Heart right ventricle (tissue), 16 donors: ENCODE measurements at regions not wholly inside any gene's neighbourhood (a gene's known extent, or its start where the extent isn't known, plus 50 kb on each side); places are given as distances from the start of the nearest gene placed in this dataset.

Experiments
- ATAC-seq, 8 donors: fragments of 200-7000 bp; cut with Tn5 transposase; one replicate each; pipeline ENCODE4 v1.9.1; 2020; ENCODE audit warnings: mild to moderate bottlenecking in 8 of 8, moderate library complexity in 8 of 8, moderate number of reproducible peaks in 1 of 8
- DNase-seq, 2 donors: peaks; one replicate each; pipeline ENCODE4 v3.0.0-alpha.2; 2020
- H3K27ac ChIP-seq, 10 donors: fragments of 200-600 bp; sonication (generic) in 2 of 10; one replicate each; pipeline versions ENCODE4 v1.5.0 to v1.8.0; 2020 to 2022; ENCODE audit warnings: mild to moderate bottlenecking in 3 of 10
- H3K27me3 ChIP-seq, 7 donors: fragments of 200-600 bp; one replicate each; pipeline ENCODE4 v1.8.0; 2021 to 2022; ENCODE audit warnings: mild to moderate bottlenecking in 2 of 7
- H3K36me3 ChIP-seq, 9 donors: fragments of 200-600 bp; sonication (generic) in 1 of 9; one replicate each; pipeline versions ENCODE4 v1.5.0 to v1.8.0; 2020 to 2022; ENCODE audit warnings: mild to moderate bottlenecking in 2 of 9
- H3K4me1 ChIP-seq, 9 donors: fragments of 200-600 bp; sonication (generic) in 1 of 9; one replicate each; pipeline versions ENCODE4 v1.5.0 to v1.8.0; 2020 to 2022; ENCODE audit warnings: mild to moderate bottlenecking in 4 of 9
- H3K4me3 ChIP-seq, 10 donors: fragments of 200-600 bp; sonication (generic) in 2 of 10; one replicate each; pipeline versions ENCODE4 v1.5.0 to v1.8.0; 2020 to 2022; ENCODE audit warnings: mild to moderate bottlenecking in 7 of 10, moderate library complexity in 2 of 10
- H3K9me3 ChIP-seq, 11 donors: fragments of 200-600 bp in 10 of 11; sonication (generic) in 2 of 11; one replicate each; pipeline versions ENCODE4 v1.5.0 to v1.8.0; 2013 to 2022; ENCODE audit warnings: mild to moderate bottlenecking in 2 of 11, control low read depth in 1 of 11, moderate library complexity in 1 of 11
- WGBS, 2 donors: extraction: QIAGEN DNeasy Blood & Tissue Kit; methylation state at CpG; one replicate each; pipeline ENCODE4 v1.1.7; 2013; ENCODE audit warnings: inconsistent platforms in 1 of 2; 5-methylcytosine and 5-hydroxymethylcytosine counted together
- intact Hi-C, 10 donors: fragments of 100-400 bp; cut with DNase I; formaldehyde crosslinking; loops; one replicate each; pipeline versions ENCODE4 v1.11.1 to v1.14.2; 2022
- TF ChIP-seq, protein P1 (sequence below), 9 donors: fragments of 200-600 bp; sonication (generic) in 2 of 9; IDR thresholded peaks; one replicate each; pipeline versions ENCODE4 v1.5.0 to v1.8.0; 2021 to 2022; ENCODE audit warnings: antibody characterized with exemption in 9 of 9, mild to moderate bottlenecking in 5 of 9, moderate library complexity in 1 of 9
- donor health status: Arrhythmogenic right ventricular cardiomyopathy.
- donor health status: ischemic (EF 13 %, LVEDD 7.1; RV severe dilation, severe dysfunction).
- donor health status: healthy with polysubstance abuse.
- donor health status: DM: no; HTN: yes; CAD: no.
- donor health status: DM: no; HTN: no; CAD: no.
- donor health status: ischemic (EF 25% LVEDD 6.9; RV normal size, moderate dysfunction).
- donor health status: ischemic (EF 25% LVEDD 5.7; RV mildly dilated, moderate dysfunction).
- donor health status: healthy.
- donor health status: DM: yes; HTN: yes; CAD: no.
- donor health status: Ischemic cardiomyopathy.
- donor health status: ischemic (EF 35%, LVEDD 5.7; RV mildly dilated, moderate dysfunction).
- donor health status: nonischemic (EF 11% LVEDD 7.7; RV severe dilation, severe dysfunction).
- donor health status: DM: yes; HTN: yes; CAD: no.
- donor health status: PGD.
- donor health status: ischemic (EF 29% LVEDD 5.4; RV normal size, mild dysfunction).
- donor health status: nonischemic (EF 23%, LVEDD 6.1; RV moderate dilation, normal function).

DNA sequence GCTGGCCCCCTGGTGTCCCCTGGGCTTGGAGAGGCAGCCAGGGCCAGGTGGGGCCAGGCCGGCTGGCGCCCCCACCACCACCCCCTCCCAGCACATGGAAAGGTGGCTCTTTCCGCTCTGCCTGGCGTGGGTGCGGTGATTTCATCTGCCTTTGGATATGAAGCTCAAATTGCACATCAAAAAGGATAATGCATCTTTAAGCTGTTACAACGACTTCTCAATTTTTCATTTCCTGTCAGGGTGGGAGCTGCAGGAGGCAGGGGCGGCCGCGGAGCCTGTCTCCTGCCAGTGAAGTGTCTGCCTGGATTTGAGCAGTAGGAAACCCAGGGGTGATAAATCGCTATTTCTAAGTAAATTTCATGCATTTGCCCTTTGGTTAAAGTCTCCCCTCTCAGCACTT, 169.2 kb upstream of the MVB12B start:
- TF ChIP-seq, protein P1, sequence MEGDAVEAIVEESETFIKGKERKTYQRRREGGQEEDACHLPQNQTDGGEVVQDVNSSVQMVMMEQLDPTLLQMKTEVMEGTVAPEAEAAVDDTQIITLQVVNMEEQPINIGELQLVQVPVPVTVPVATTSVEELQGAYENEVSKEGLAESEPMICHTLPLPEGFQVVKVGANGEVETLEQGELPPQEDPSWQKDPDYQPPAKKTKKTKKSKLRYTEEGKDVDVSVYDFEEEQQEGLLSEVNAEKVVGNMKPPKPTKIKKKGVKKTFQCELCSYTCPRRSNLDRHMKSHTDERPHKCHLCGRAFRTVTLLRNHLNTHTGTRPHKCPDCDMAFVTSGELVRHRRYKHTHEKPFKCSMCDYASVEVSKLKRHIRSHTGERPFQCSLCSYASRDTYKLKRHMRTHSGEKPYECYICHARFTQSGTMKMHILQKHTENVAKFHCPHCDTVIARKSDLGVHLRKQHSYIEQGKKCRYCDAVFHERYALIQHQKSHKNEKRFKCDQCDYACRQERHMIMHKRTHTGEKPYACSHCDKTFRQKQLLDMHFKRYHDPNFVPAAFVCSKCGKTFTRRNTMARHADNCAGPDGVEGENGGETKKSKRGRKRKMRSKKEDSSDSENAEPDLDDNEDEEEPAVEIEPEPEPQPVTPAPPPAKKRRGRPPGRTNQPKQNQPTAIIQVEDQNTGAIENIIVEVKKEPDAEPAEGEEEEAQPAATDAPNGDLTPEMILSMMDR (IDR thresholded peaks at IDR 0.05), result no peak
- Histone ChIP-seq H3K4me1 (no peaks in the 10 kb centered on the region), H3K36me3 (no peaks in the 10 kb centered on the region), H3K9me3 (no peaks in the 10 kb centered on the region), H3K27me3 (peaks cover 0 to 20% (median 10%) of the 10 kb centered on the region in 7 donors), H3K4me3 (no peak overlapping the region), H3K27ac (no peak overlapping the region)
- WGBS, 2 donors, result 33 to 52% methylated on average over 10 of the region's 10 CpGs
- DNase-seq, result no peak
- ATAC-seq, result no peak
- intact Hi-C loops, result no loop called here

DNA sequence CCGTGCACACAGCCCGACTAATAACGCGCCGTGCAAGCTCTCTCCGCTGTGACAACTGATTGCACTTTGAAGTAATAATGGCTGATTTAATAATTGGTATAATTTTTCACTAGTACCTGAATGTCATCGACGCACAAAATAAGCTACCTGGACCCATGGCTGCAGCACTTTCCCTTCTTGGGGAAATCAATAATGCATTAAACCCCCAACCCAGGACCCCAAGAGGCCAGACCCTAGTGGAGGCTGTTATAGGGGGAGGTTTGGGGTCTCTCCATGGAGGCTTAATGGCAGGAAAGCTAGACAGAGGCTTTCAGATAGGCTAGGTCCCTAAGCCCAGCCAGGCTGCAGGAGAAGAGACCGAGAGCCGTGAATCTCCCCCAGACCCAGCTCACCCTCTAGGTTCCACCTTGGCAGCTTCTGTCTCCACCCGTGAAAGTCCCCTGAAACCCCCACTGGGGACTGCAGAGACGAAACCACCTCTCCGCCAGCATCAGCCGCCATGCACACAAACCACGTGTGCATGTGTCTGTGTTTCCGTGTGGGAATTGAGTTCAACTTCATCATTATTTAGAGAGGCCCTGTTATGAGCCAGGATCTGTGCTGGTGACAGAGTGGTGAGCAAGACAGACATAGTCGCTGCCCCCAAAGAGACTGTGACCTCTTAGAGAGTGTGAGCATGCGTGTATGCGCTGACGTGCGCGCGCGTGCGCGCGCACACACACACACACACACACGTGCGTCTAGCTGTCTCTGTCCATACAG, 168.6 kb upstream of the MVB12B start:
- Histone ChIP-seq H3K4me3 (no peak overlapping the region), H3K4me1 (no peaks in the 10 kb centered on the region), H3K9me3 (no peaks in the 10 kb centered on the region), H3K27ac (no peak overlapping the region), H3K27me3 (peaks cover 0 to 22% (median 10%) of the 10 kb centered on the region in 7 donors), H3K36me3 (no peaks in the 10 kb centered on the region)
- TF ChIP-seq, protein P1 (IDR thresholded peaks at IDR 0.05), result no peak
- intact Hi-C loops, result no loop called here
- ATAC-seq (no peak), DNase-seq (no peak)
- WGBS, 2 donors, result 74 to 76% methylated on average over 29 of the region's 29 CpGs

DNA sequence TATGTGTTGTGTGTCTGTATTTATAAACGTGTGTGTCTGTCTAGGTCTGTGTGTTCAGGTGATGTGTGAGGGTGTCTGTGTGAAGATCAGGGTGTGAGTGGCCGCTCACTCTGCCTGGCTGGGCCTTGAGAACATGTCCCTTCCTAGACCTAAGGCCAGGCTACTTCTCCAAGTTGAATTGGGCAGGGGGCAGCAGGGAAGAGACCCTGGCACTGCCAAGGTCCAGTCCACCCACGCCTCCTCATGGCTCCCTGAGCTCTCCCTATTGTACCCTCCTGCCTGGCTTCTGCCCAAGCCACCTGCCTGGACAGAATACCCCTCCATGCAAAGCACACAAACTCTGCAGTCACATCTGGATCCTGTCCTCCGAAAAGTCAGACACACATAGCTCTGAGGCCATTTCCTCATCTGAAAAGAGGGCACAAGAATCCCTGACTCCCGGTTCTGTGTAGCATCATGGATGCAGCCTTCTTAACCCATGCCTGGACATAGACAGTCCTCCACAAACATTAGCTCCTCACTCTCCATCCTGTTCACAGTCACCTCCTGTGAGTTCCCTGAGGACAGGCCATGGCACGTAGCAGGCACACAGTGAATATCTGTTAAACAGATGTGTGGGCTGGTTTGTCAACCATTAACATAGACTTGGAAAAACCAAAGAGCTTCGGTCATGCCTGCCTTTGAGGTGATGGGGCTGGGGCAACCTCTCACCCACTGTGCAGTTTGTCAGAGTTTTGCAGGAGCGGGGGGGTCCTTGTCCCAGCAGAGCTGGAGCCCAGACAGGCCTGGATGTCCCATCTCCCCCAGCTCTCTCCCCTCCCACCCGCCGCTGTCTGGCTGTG, 167.8 kb upstream of the MVB12B start:
- DNase-seq, result no peak
- intact Hi-C loops, result no loop called here
- Histone ChIP-seq H3K4me3 (no peak overlapping the region), H3K36me3 (no peaks in the 10 kb centered on the region), H3K27ac (no peak overlapping the region), H3K9me3 (no peaks in the 10 kb centered on the region), H3K4me1 (no peaks in the 10 kb centered on the region), H3K27me3 (peaks cover 0 to 22% (median 10%) of the 10 kb centered on the region in 7 donors)
- TF ChIP-seq, protein P1 (IDR thresholded peaks at IDR 0.05), result no peak
- WGBS, 2 donors, result 60 to 63% methylated on average over 10 of the region's 10 CpGs
- ATAC-seq, result no peak

DNA sequence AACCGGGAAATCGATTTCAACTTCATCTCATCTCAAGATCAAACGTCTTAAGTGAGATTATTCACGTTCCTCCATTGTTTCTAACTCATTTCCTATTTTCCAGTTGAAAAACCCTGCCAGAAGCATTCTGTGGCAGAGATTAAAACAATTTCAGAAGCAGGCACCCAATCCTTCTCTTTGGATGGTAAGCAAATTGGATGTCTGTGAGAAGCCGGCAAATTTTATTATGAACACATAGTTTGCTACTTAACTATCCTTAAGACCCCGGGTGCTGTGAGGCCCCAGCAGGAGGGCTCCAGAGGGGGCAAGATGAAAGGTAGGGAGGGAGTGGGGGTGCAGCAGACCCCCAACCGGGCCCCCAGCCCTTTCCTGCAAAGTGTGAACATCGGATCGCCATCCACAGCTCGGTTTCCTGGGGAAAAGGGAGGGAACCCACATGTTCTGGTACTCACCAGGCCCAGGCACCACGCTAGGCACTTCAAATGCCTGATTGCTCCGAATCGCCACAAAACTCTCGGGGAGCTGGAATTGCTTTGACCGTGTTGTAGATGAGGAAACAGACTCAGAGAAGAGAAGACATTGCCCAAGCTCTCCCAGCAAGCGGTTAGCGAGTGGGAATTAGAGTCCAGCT, 167.1 kb upstream of the MVB12B start:
- ATAC-seq, result no peak
- H3K4me3 ChIP-seq, result no peak overlapping the region
- H3K4me1 ChIP-seq, result no peaks in the 10 kb centered on the region
- WGBS, 2 donors, result 64 to 71% methylated on average over 17 of the region's 17 CpGs
- H3K27ac ChIP-seq, result no peak overlapping the region
- H3K9me3 ChIP-seq, result no peaks in the 10 kb centered on the region
- TF ChIP-seq, protein P1 (IDR thresholded peaks at IDR 0.05), result no peak
- no peaks in the 10 kb centered on the region for H3K36me3 ChIP-seq
- intact Hi-C loops, result no loop called here
- H3K27me3 ChIP-seq, result peaks cover 0 to 19% (median 11%) of the 10 kb centered on the region in 7 donors
- DNase-seq, result no peak
